WERI-Rb-1 (cell line): ENCODE measurements at regions not wholly inside any gene's neighbourhood (a gene's known extent, or its start where the extent isn't known, plus 50 kb on each side); places are given as distances from the start of the nearest gene placed in this dataset.

Experiments
- DNase-seq: peaks from one replicate; pipeline ENCODE4 v3.0.0-alpha.2; 2020
- H3K27ac ChIP-seq: fragments of 250-450 bp; sonication (Bioruptor Pico); 2 replicates; pipeline ENCODE4 v1.5.1; 2020; ENCODE audit warnings: mild to moderate bottlenecking, moderate library complexity
- H3K27me3 ChIP-seq: fragments of 250-450 bp; sonication (Bioruptor Pico); 2 replicates; pipeline ENCODE4 v1.5.1; 2021; ENCODE audit warnings: mild to moderate bottlenecking, low read depth, moderate library complexity; ENCODE audit not compliant: insufficient read depth, severe bottlenecking
- H3K36me3 ChIP-seq: fragments of 250-450 bp; sonication (Bioruptor Pico); 2 replicates; pipeline ENCODE4 v1.5.1; 2020; ENCODE audit warnings: mild to moderate bottlenecking, moderate library complexity
- H3K4me3 ChIP-seq: 2 replicates; pipeline ENCODE4 v1.5.1; 2011; ENCODE audit warnings: low read depth, mild to moderate bottlenecking, control low read depth, low read length
- H3K9me3 ChIP-seq: fragments of 250-450 bp; sonication (Bioruptor Pico); 2 replicates; pipeline ENCODE4 v1.5.1; 2021; ENCODE audit warnings: mild to moderate bottlenecking, moderate library complexity; ENCODE audit not compliant: severe bottlenecking
- TF ChIP-seq, protein P1 (sequence below): IDR thresholded peaks from 2 replicates; pipeline ENCODE4 v1.5.1; 2011; ENCODE audit warnings: low read depth, mild to moderate bottlenecking, control low read depth, inconsistent platforms, low read length

DNA sequence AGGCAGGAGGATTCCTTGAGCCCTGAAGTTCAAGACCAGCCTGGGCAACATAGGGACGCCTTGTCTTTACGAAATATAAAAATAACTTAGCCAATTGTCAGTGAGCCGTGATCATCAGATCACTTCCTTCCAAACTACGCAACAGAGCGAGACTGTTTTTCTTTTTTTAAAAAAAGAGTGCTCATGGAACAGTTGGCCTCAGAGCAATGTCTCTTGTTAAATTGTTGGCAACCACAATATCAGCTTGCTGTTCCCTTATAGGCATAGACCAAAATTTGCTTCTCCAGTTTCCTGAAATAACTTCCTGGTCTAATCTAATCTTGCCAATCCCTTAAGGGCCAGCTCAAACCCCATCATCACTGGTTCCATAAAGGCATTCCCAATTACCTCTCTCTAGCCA, 93.3 kb upstream of the SLC4A7 start:
- no peak for DNase-seq
- Histone ChIP-seq H3K36me3 (no peaks in the 10 kb centered on the region), H3K4me3 (no peak overlapping the region), H3K9me3 (no peaks in the 10 kb centered on the region), H3K27ac (no peak overlapping the region), H3K27me3 (no peaks in the 10 kb centered on the region)
- TF ChIP-seq, protein P1, sequence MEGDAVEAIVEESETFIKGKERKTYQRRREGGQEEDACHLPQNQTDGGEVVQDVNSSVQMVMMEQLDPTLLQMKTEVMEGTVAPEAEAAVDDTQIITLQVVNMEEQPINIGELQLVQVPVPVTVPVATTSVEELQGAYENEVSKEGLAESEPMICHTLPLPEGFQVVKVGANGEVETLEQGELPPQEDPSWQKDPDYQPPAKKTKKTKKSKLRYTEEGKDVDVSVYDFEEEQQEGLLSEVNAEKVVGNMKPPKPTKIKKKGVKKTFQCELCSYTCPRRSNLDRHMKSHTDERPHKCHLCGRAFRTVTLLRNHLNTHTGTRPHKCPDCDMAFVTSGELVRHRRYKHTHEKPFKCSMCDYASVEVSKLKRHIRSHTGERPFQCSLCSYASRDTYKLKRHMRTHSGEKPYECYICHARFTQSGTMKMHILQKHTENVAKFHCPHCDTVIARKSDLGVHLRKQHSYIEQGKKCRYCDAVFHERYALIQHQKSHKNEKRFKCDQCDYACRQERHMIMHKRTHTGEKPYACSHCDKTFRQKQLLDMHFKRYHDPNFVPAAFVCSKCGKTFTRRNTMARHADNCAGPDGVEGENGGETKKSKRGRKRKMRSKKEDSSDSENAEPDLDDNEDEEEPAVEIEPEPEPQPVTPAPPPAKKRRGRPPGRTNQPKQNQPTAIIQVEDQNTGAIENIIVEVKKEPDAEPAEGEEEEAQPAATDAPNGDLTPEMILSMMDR = no peak

DNA sequence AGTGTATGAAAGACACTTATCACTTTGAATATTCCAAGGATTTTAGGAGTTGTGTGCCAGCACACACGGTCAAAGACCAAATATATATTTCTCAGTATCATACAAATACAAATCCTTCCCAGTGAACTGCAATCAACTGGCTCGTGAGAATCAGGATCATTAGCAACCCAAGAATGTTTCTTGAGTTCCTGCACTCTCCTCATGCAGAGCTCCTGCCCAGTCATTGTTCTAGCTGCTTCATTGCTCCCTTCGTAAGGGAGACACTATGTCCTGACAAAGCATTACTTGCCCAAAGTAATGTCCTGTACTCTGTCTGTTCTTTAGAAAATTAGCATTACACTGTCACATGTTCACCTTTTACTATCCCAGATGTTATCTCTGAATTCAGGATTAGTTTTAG, 92.0 kb upstream of the SLC4A7 start:
- no peak for DNase-seq
- Histone ChIP-seq H3K27me3 (no peaks in the 10 kb centered on the region), H3K9me3 (no peaks in the 10 kb centered on the region), H3K36me3 (no peaks in the 10 kb centered on the region), H3K27ac (no peak overlapping the region), H3K4me3 (no peak overlapping the region)
- TF ChIP-seq, protein P1 = no peak

DNA sequence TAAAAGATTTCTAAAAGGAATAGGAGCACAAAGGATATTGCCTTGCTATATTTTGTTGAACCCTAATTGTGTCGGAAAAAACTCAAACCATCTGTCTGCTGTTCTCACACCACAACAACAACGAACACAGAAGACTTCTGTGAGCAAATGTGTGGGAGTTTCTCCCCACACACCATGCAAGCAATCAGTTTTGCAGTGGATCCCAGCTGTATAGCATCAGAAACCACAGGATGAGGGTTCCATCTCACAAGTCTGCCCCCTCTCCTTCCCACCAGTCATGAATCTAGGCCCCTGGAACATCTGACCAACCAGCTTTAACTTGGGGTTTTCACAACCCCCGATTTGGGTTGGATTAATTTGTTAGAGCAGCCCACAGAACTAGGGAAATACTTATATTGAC, 91.3 kb upstream of the SLC4A7 start:
- H3K9me3 ChIP-seq = no peaks in the 10 kb centered on the region
- H3K27ac ChIP-seq = no peak overlapping the region
- TF ChIP-seq, protein P1 = no peak
- no peaks in the 10 kb centered on the region for H3K36me3 ChIP-seq
- H3K4me3 ChIP-seq = no peak overlapping the region
- H3K27me3 ChIP-seq = no peaks in the 10 kb centered on the region
- no peak for DNase-seq

DNA sequence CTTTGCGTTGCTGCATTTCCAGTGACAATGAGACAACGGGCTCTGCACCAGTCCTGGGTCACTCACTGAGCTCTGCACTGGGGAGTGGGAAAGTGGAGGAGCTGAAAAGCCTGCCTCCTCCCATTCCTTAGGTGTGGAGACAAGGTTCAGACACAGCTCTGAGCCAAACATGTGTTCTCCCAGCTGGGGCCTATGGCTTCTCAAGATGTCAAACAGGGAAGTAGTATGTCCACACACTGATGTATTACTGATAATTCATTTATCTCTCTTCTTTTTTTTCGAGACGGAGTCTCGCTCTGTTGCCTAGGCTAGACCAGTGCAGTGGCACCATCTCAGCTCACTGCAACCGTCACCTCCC, 90.2 kb upstream of the SLC4A7 start:
- TF ChIP-seq, protein P1 = no peak
- Histone ChIP-seq H3K4me3 (no peak overlapping the region), H3K27ac (no peak overlapping the region), H3K27me3 (no peaks in the 10 kb centered on the region), H3K36me3 (no peaks in the 10 kb centered on the region), H3K9me3 (no peaks in the 10 kb centered on the region)
- no peak for DNase-seq

DNA sequence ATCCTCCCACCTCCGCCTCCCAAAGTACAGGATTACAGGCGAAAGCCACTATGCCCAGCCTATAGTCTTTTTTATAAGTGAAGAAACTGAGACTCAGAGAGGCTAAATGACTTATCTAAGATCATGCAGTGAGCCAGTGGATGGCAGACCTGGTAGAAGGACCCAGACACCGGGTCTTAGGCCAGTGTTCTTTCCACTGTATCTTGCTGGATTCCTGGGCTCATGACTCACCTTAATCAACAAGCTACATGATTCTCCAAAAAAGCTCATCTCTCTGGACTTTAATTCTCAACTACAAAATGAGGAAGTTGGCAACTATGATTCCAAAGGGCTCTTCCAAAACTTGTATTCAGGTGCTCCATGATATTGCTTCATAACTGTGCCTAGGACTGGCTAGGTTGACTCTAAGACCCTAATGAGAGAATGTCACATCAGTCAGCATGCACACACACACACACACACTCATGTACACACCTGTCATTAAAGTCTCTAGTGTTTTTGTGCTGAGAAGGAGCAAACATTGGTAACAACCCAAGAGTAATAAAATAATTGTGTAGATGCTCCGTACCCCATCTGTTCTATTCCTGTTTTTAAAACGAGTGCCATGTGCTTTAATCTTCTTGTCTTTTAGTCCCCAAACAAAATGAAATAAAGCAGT, 89.7 kb upstream of the SLC4A7 start:
- TF ChIP-seq, protein P1 = no peak
- no peak for DNase-seq
- Histone ChIP-seq H3K4me3 (no peak overlapping the region), H3K27ac (no peak overlapping the region), H3K36me3 (no peaks in the 10 kb centered on the region), H3K27me3 (no peaks in the 10 kb centered on the region), H3K9me3 (no peaks in the 10 kb centered on the region)

DNA sequence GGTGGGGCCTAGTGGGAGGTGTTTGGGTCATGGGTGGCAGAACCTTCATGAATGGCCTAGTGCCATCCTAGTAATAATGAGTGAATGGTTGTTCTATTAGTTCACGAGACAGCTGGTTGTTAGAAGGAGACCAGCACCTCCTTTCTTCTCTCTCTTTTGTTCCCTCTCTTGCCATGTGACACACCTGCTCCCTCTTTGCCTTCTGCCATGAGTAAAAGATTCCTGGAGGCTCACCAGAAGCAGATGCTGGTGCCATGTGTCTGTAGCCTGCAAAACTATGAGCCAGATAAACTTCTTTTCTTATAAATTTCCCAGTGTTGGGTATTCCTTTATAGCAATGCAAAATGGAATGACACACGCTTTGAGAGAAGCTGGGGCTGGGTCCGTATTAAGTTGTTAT, 89.0 kb upstream of the SLC4A7 start:
- H3K27me3 ChIP-seq = no peaks in the 10 kb centered on the region
- no peak overlapping the region for H3K4me3 ChIP-seq
- no peaks in the 10 kb centered on the region for H3K9me3 ChIP-seq
- no peaks in the 10 kb centered on the region for H3K36me3 ChIP-seq
- no peak for DNase-seq
- H3K27ac ChIP-seq = no peak overlapping the region
- TF ChIP-seq, protein P1 = no peak
